ENCODE measurements at regions not wholly inside any gene's neighbourhood (a gene's known extent, or its start where the extent isn't known, plus 50 kb on each side); places are given as distances from the start of the nearest gene placed in this dataset.

- no peak overlapping the region for H3K27ac ChIP-seq (ENCODE audit: low read depth, low read length)
- H3K79me2 ChIP-seq (ENCODE audit: control insufficient read depth, low read length): no peaks in the 10 kb centered on the region
- TF ChIP-seq CTCF (IDR thresholded peaks at IDR 0.05; ENCODE audit: low read depth, low read length, poor library complexity, severe bottlenecking): no peak
- TF ChIP-seq EZH2phosphoT487 (IDR thresholded peaks at IDR 0.05; ENCODE audit: borderline replicate concordance, low read length): no peak
- no peaks in the 10 kb centered on the region for H4K20me1 ChIP-seq (ENCODE audit: control insufficient read depth, insufficient read depth, low read depth, low read length)
- H3K9me2 ChIP-seq (replicated peaks; ENCODE audit: control insufficient read depth, low read length): no peaks in the 10 kb centered on the region
- H3F3A ChIP-seq (ENCODE audit: control insufficient read depth, insufficient read depth): no peaks in the 10 kb centered on the region
- no peak overlapping the region for H3K4me2 ChIP-seq (ENCODE audit: low read length)
- no peaks in the 10 kb centered on the region for H3K9me3 ChIP-seq (ENCODE audit: control insufficient read depth, insufficient read depth, low read length)
- H3K27me3 ChIP-seq (ENCODE audit: control insufficient read depth, low read length): peaks cover 6% of the 10 kb centered on the region; the same call in 1 of the 2 replicates
- no peak overlapping the region for H3K4me3 ChIP-seq (ENCODE audit: low read length)
- no peaks in the 10 kb centered on the region for H3K4me1 ChIP-seq (ENCODE audit: control insufficient read depth, low read length)
- no peaks in the 10 kb centered on the region for H3K36me3 ChIP-seq (ENCODE audit: control insufficient read depth, low read length)
Measured at GRCh38 chr21:35855484-35855883, 204.8 kb downstream of the SETD4 start.

- Histone ChIP-seq H3K79me2 (ENCODE audit: control insufficient read depth, low read length) (no peaks in the 10 kb centered on the region), H3K4me3 (ENCODE audit: low read length) (no peak overlapping the region), H4K20me1 (ENCODE audit: control insufficient read depth, insufficient read depth, low read depth, low read length) (no peaks in the 10 kb centered on the region), H3K4me2 (ENCODE audit: low read length) (no peak overlapping the region), H3F3A (ENCODE audit: control insufficient read depth, insufficient read depth) (no peaks in the 10 kb centered on the region), H3K9me2 (replicated peaks; ENCODE audit: control insufficient read depth, low read length) (no peaks in the 10 kb centered on the region), H3K4me1 (ENCODE audit: control insufficient read depth, low read length) (no peaks in the 10 kb centered on the region), H3K27ac (ENCODE audit: low read depth, low read length) (no peak overlapping the region), H3K36me3 (ENCODE audit: control insufficient read depth, low read length) (no peaks in the 10 kb centered on the region), H3K9me3 (ENCODE audit: control insufficient read depth, insufficient read depth, low read length) (no peaks in the 10 kb centered on the region), H3K27me3 (ENCODE audit: control insufficient read depth, low read length) (peaks cover 12% of the 10 kb centered on the region; the same call in 1 of the 2 replicates)
- no peak for TF ChIP-seq CTCF (IDR thresholded peaks at IDR 0.05; ENCODE audit: low read depth, low read length, poor library complexity, severe bottlenecking)
- no peak for TF ChIP-seq EZH2phosphoT487 (IDR thresholded peaks at IDR 0.05; ENCODE audit: borderline replicate concordance, low read length)
Measured at GRCh38 chr21:35854281-35854680, 206.0 kb downstream of the SETD4 start.

- Histone ChIP-seq H3K27me3 (ENCODE audit: control insufficient read depth, low read length) (peaks cover 12% of the 10 kb centered on the region; the same call in 1 of the 2 replicates), H3F3A (ENCODE audit: control insufficient read depth, insufficient read depth) (no peaks in the 10 kb centered on the region), H3K9me3 (ENCODE audit: control insufficient read depth, insufficient read depth, low read length) (no peaks in the 10 kb centered on the region), H4K20me1 (ENCODE audit: control insufficient read depth, insufficient read depth, low read depth, low read length) (no peaks in the 10 kb centered on the region), H3K27ac (ENCODE audit: low read depth, low read length) (no peak overlapping the region), H3K4me1 (ENCODE audit: control insufficient read depth, low read length) (no peaks in the 10 kb centered on the region), H3K79me2 (ENCODE audit: control insufficient read depth, low read length) (no peaks in the 10 kb centered on the region), H3K4me2 (ENCODE audit: low read length) (no peak overlapping the region), H3K9me2 (replicated peaks; ENCODE audit: control insufficient read depth, low read length) (no peaks in the 10 kb centered on the region), H3K4me3 (ENCODE audit: low read length) (no peak overlapping the region), H3K36me3 (ENCODE audit: control insufficient read depth, low read length) (no peaks in the 10 kb centered on the region)
- TF ChIP-seq CTCF (IDR thresholded peaks at IDR 0.05; ENCODE audit: low read depth, low read length, poor library complexity, severe bottlenecking) (no peak), EZH2phosphoT487 (IDR thresholded peaks at IDR 0.05; ENCODE audit: borderline replicate concordance, low read length) (no peak)
Measured at GRCh38 chr21:35853321-35854239, 206.7 kb downstream of the SETD4 start.

Measured in DOHH2 (cell line).